ENCODE measurements at regions not wholly inside any gene's neighbourhood (a gene's known extent, or its start where the extent isn't known, plus 50 kb on each side); places are given as distances from the start of the nearest gene placed in this dataset.

- Histone ChIP-seq H3K79me2 (ENCODE audit: insufficient read depth) (no peaks in the 10 kb centered on the region), H4K20me1 (ENCODE audit: insufficient read depth) (no peaks in the 10 kb centered on the region), H3K4me1 (ENCODE audit: insufficient read depth) (peaks cover 34% of the 10 kb centered on the region), H3K9me2 (ENCODE audit: insufficient read depth) (no peaks in the 10 kb centered on the region), H3K9me3 (ENCODE audit: low read depth) (no peaks in the 10 kb centered on the region), H3K4me2 (ENCODE audit: unreplicated experiment) (peak overlapping the region; percentile 17), H3K27ac (peak overlapping the region; percentile 48), H2AFZ (no peak overlapping the region), H3K9ac (no peak overlapping the region), H3K4me3 (no peak overlapping the region), H3K27me3 (replicated peaks; ENCODE audit: insufficient read depth) (no peaks in the 10 kb centered on the region), H3F3A (ENCODE audit: insufficient read depth) (peaks cover 35% of the 10 kb centered on the region), H3K36me3 (ENCODE audit: low read depth) (no peaks in the 10 kb centered on the region)
- in situ Hi-C loops (cut with MboI), result no loop called here
- 9 to 20% methylated on average over 1 of the region's 1 CpG for WGBS, 2 experiments (ENCODE audit: low coverage in 1 of 2, low lambda C conversion rate in 2 of 2, missing lambda C conversion rate in 2 of 2)
- peak; percentile 42 for DNase-seq
- TF ChIP-seq EZH2 (IDR thresholded peaks at IDR 0.05; ENCODE audit: insufficient read depth, poor library complexity, severe bottlenecking) (no peak), EZH2phosphoT487 (IDR thresholded peaks at IDR 0.05; ENCODE audit: insufficient read depth, low read depth) (no peak)
Measured at GRCh38 chr5:36366883-36367282, 65.2 kb upstream of the RANBP3L start.

- Histone ChIP-seq H3K27me3 (replicated peaks; ENCODE audit: insufficient read depth) (no peaks in the 10 kb centered on the region), H3K4me1 (ENCODE audit: insufficient read depth) (peaks cover 33% of the 10 kb centered on the region), H3K4me3 (no peak overlapping the region), H3K27ac (peak overlapping the region; percentile 48), H3K36me3 (ENCODE audit: low read depth) (no peaks in the 10 kb centered on the region), H2AFZ (peak overlapping the region; percentile 20; the same call in 1 of the 2 replicates), H4K20me1 (ENCODE audit: insufficient read depth) (no peaks in the 10 kb centered on the region), H3K9me2 (ENCODE audit: insufficient read depth) (no peaks in the 10 kb centered on the region), H3K9me3 (ENCODE audit: low read depth) (no peaks in the 10 kb centered on the region), H3K9ac (no peak overlapping the region), H3K4me2 (ENCODE audit: unreplicated experiment) (peak overlapping the region; percentile 17), H3K79me2 (ENCODE audit: insufficient read depth) (no peaks in the 10 kb centered on the region), H3F3A (ENCODE audit: insufficient read depth) (peaks cover 35% of the 10 kb centered on the region)
- in situ Hi-C loops (cut with MboI), result no loop called here
- WGBS, 2 experiments (ENCODE audit: low coverage in 1 of 2, low lambda C conversion rate in 2 of 2, missing lambda C conversion rate in 2 of 2), result 13 to 15% methylated on average over 2 of the region's 2 CpGs
- TF ChIP-seq EZH2 (IDR thresholded peaks at IDR 0.05; ENCODE audit: insufficient read depth, poor library complexity, severe bottlenecking) (no peak), EZH2phosphoT487 (IDR thresholded peaks at IDR 0.05; ENCODE audit: insufficient read depth, low read depth) (no peak)
- peak; percentile 70 for DNase-seq
Measured at GRCh38 chr5:36367524-36367923, 65.8 kb upstream of the RANBP3L start.

- Histone ChIP-seq H3K4me2 (ENCODE audit: unreplicated experiment) (no peak overlapping the region), H4K20me1 (ENCODE audit: insufficient read depth) (no peaks in the 10 kb centered on the region), H3K4me1 (ENCODE audit: insufficient read depth) (peaks cover 34% of the 10 kb centered on the region), H3K27ac (no peak overlapping the region), H3K9me2 (ENCODE audit: insufficient read depth) (no peaks in the 10 kb centered on the region), H3K79me2 (ENCODE audit: insufficient read depth) (no peaks in the 10 kb centered on the region), H3K27me3 (replicated peaks; ENCODE audit: insufficient read depth) (no peaks in the 10 kb centered on the region), H3K36me3 (ENCODE audit: low read depth) (no peaks in the 10 kb centered on the region), H3K4me3 (no peak overlapping the region), H2AFZ (no peak overlapping the region), H3F3A (ENCODE audit: insufficient read depth) (peaks cover 39% of the 10 kb centered on the region), H3K9ac (no peak overlapping the region), H3K9me3 (ENCODE audit: low read depth) (no peaks in the 10 kb centered on the region)
- TF ChIP-seq EZH2phosphoT487 (IDR thresholded peaks at IDR 0.05; ENCODE audit: insufficient read depth, low read depth), result no peak
- TF ChIP-seq EZH2 (IDR thresholded peaks at IDR 0.05; ENCODE audit: insufficient read depth, poor library complexity, severe bottlenecking), result no peak
- in situ Hi-C loops (cut with MboI), result no loop called here
- 92 to 100% methylated on average over 1 of the region's 1 CpG for WGBS, 2 experiments (ENCODE audit: low coverage in 1 of 2, low lambda C conversion rate in 2 of 2, missing lambda C conversion rate in 2 of 2)
- DNase-seq, result peak; percentile 48
Measured at GRCh38 chr5:36369219-36369690, 67.6 kb upstream of the RANBP3L start.

GRCh38 chr5:36370073-36370472 is 68.4 kb upstream of the RANBP3L start:
- no peak for TF ChIP-seq EZH2phosphoT487 (IDR thresholded peaks at IDR 0.05; ENCODE audit: insufficient read depth, low read depth)
- no peak for TF ChIP-seq EZH2 (IDR thresholded peaks at IDR 0.05; ENCODE audit: insufficient read depth, poor library complexity, severe bottlenecking)
- H3K27ac ChIP-seq, result no peak overlapping the region
- in situ Hi-C loops (cut with MboI), result no loop called here
- H3F3A ChIP-seq (ENCODE audit: insufficient read depth), result peaks cover 43% of the 10 kb centered on the region
- no peak overlapping the region for H2AFZ ChIP-seq
- 41 to 42% methylated on average over 2 of the region's 2 CpGs for WGBS, 2 experiments (ENCODE audit: low coverage in 1 of 2, low lambda C conversion rate in 2 of 2, missing lambda C conversion rate in 2 of 2)
- no peak overlapping the region for H3K9ac ChIP-seq
- no peaks in the 10 kb centered on the region for H3K27me3 ChIP-seq (replicated peaks; ENCODE audit: insufficient read depth)
- H3K4me1 ChIP-seq (ENCODE audit: insufficient read depth), result peaks cover 42% of the 10 kb centered on the region
- H3K79me2 ChIP-seq (ENCODE audit: insufficient read depth), result no peaks in the 10 kb centered on the region
- H4K20me1 ChIP-seq (ENCODE audit: insufficient read depth), result no peaks in the 10 kb centered on the region
- no peak overlapping the region for H3K4me2 ChIP-seq (ENCODE audit: unreplicated experiment)
- H3K9me3 ChIP-seq (ENCODE audit: low read depth), result no peaks in the 10 kb centered on the region
- no peak for DNase-seq
- H3K9me2 ChIP-seq (ENCODE audit: insufficient read depth), result no peaks in the 10 kb centered on the region
- H3K4me3 ChIP-seq, result no peak overlapping the region
- no peaks in the 10 kb centered on the region for H3K36me3 ChIP-seq (ENCODE audit: low read depth)

GRCh38 chr5:36371366-36371765 is 69.7 kb upstream of the RANBP3L start:
- TF ChIP-seq EZH2 (IDR thresholded peaks at IDR 0.05; ENCODE audit: insufficient read depth, poor library complexity, severe bottlenecking) (no peak), EZH2phosphoT487 (IDR thresholded peaks at IDR 0.05; ENCODE audit: insufficient read depth, low read depth) (no peak)
- Histone ChIP-seq H3K27ac (no peak overlapping the region), H4K20me1 (ENCODE audit: insufficient read depth) (no peaks in the 10 kb centered on the region), H3K4me3 (no peak overlapping the region), H2AFZ (no peak overlapping the region), H3K9ac (no peak overlapping the region), H3K4me2 (ENCODE audit: unreplicated experiment) (no peak overlapping the region), H3K27me3 (replicated peaks; ENCODE audit: insufficient read depth) (no peaks in the 10 kb centered on the region), H3K4me1 (ENCODE audit: insufficient read depth) (peaks cover 42% of the 10 kb centered on the region), H3K79me2 (ENCODE audit: insufficient read depth) (no peaks in the 10 kb centered on the region), H3K9me3 (ENCODE audit: low read depth) (no peaks in the 10 kb centered on the region), H3K9me2 (ENCODE audit: insufficient read depth) (no peaks in the 10 kb centered on the region), H3K36me3 (ENCODE audit: low read depth) (no peaks in the 10 kb centered on the region), H3F3A (ENCODE audit: insufficient read depth) (peaks cover 43% of the 10 kb centered on the region)
- DNase-seq, result no peak
- in situ Hi-C loops (cut with MboI), result no loop called here
- WGBS, 2 experiments (ENCODE audit: low coverage in 1 of 2, low lambda C conversion rate in 2 of 2, missing lambda C conversion rate in 2 of 2), result 69 to 72% methylated on average over 6 of the region's 6 CpGs
